H1 (cell line): ENCODE measurements at regions not wholly inside any gene's neighbourhood (a gene's known extent, or its start where the extent isn't known, plus 50 kb on each side); places are given as distances from the start of the nearest gene placed in this dataset.

Source experiments
- CTCF ChIA-PET: fragments of 300-600 bp; sonication (Branson Sonifier 250); formaldehyde crosslinking; loops from one replicate; lab custom pipeline; 2021; ENCODE audit not compliant: partially characterized antibody; lab: Charles Lee
- POLR2A ChIA-PET: fragments of 300-600 bp; sonication (Branson Sonifier 250); formaldehyde crosslinking; loops from one replicate; lab custom pipeline; 2021; ENCODE audit warnings: inconsistent platforms; ENCODE audit not compliant: partially characterized antibody; lab: Charles Lee
- DNase-seq, 2 experiments: peaks; one replicate each; pipeline versions ENCODE4 v3.0.0 to v3.0.0-alpha.2; 2010 to 2022; ENCODE audit warnings: low spot score in 2 of 2, low read depth in 1 of 2, mixed read lengths in 1 of 2
- FAIRE-seq: peaks from 2 replicates; lab custom pipeline; 2011; peaks lifted over from hg19 to GRCh38; lab: Jason Lieb, UNC
- H2AFZ ChIP-seq: 2 replicates; pipeline ENCODE4 v1.8.1; 2012; ENCODE audit warnings: low read length, inconsistent platforms
- H2AK5ac ChIP-seq: 2 replicates; pipeline ENCODE4 v1.6.1; 2013; ENCODE audit warnings: low read depth, low read length
- H2BK120ac ChIP-seq: replicated peaks from 2 replicates; pipeline ENCODE3; 2013; ENCODE audit warnings: low read depth, low read length, inconsistent platforms
- H2BK12ac ChIP-seq: 2 replicates; pipeline ENCODE4 v1.6.1; 2013; ENCODE audit warnings: low read depth, low read length
- H2BK15ac ChIP-seq: 2 replicates; pipeline ENCODE4 v1.6.1; 2013; ENCODE audit warnings: low read length
- H2BK20ac ChIP-seq: 2 replicates; pipeline ENCODE4 v1.6.1; 2013; ENCODE audit warnings: low read length
- H2BK5ac ChIP-seq: 2 replicates; pipeline ENCODE4 v1.6.1; 2013; ENCODE audit warnings: low read depth, low read length
- H3K14ac ChIP-seq: 2 replicates; pipeline ENCODE4 v1.6.1; 2013; ENCODE audit warnings: inconsistent platforms; ENCODE audit not compliant: insufficient read length
- H3K18ac ChIP-seq: 2 replicates; pipeline ENCODE4 v1.6.1; 2013; ENCODE audit warnings: low read length; ENCODE audit errors: extremely low read depth
- H3K23ac ChIP-seq: 2 replicates; pipeline ENCODE4 v1.6.1; 2013; ENCODE audit warnings: inconsistent platforms; ENCODE audit not compliant: insufficient read length
- H3K23me2 ChIP-seq: 2 replicates; pipeline ENCODE4 v1.6.1; 2013; ENCODE audit warnings: low read depth, low read length
- H3K27ac ChIP-seq: 2 replicates; pipeline ENCODE4 v1.6.1; 2011; ENCODE audit warnings: low read depth, low read length, inconsistent platforms
- H3K27me3 ChIP-seq, 4 experiments: replicated peaks in 1 of 4; 1 replicate in 1 of 4; 2 replicates in 3 of 4; pipeline versions ENCODE4 v1.6.1 to v1.8.1; 2011 to 2013; ENCODE audit warnings: low read length in 3 of 4, mild to moderate bottlenecking in 3 of 4, inconsistent platforms in 2 of 4, mixed read lengths in 2 of 4, moderate library complexity in 1 of 4; ENCODE audit not compliant: control insufficient read depth in 3 of 4, insufficient read depth in 3 of 4; ENCODE audit errors: extremely low read depth in 1 of 4
- H3K36me3 ChIP-seq, 4 experiments: 2 replicates each; pipeline versions ENCODE4 v1.6.1 to v1.8.1; 2011 to 2013; ENCODE audit warnings: mild to moderate bottlenecking in 4 of 4, low read length in 3 of 4, moderate library complexity in 2 of 4, control low read depth in 1 of 4, inconsistent platforms in 1 of 4; ENCODE audit not compliant: insufficient read depth in 4 of 4, control insufficient read depth in 2 of 4
- H3K4ac ChIP-seq: replicated peaks from 2 replicates; pipeline ENCODE3; 2013; ENCODE audit warnings: low read length, low read depth, mixed read lengths, inconsistent platforms; ENCODE audit not compliant: insufficient read length
- H3K4me1 ChIP-seq, 4 experiments: replicated peaks in 1 of 4; 1 replicate in 1 of 4; 2 replicates in 3 of 4; pipeline versions ENCODE4 v1.6.1 to v1.8.1; 2011 to 2013; ENCODE audit warnings: low read length in 3 of 4, inconsistent platforms in 2 of 4, mixed read lengths in 1 of 4; ENCODE audit not compliant: insufficient read depth in 4 of 4, control insufficient read depth in 3 of 4
- H3K4me2 ChIP-seq, 2 experiments: 2 replicates each; pipeline versions ENCODE4 v1.6.1 to v1.8.1; 2011 to 2013; ENCODE audit warnings: low read depth in 2 of 2, low read length in 2 of 2, control low read depth in 1 of 2, inconsistent platforms in 1 of 2, mild to moderate bottlenecking in 1 of 2; ENCODE audit not compliant: insufficient read depth in 1 of 2
- H3K4me3 ChIP-seq, 4 experiments: fragments of 200-600, 300-600 bp in 1 of 4; sonication (generic), shearing (Covaris generic), sonication (Bioruptor Twin) in 1 of 4; 2 replicates each; pipeline versions ENCODE4 v1.5.1 to v1.8.1; 2011 to 2016; ENCODE audit warnings: low read length in 4 of 4, low read depth in 3 of 4, control low read depth in 2 of 4, inconsistent platforms in 2 of 4, mild to moderate bottlenecking in 2 of 4, mixed read lengths in 1 of 4, moderate library complexity in 1 of 4; ENCODE audit not compliant: insufficient read depth in 2 of 4; ENCODE audit errors: extremely low read depth in 1 of 4
- H3K56ac ChIP-seq: replicated peaks from 2 replicates; pipeline ENCODE3; 2013; ENCODE audit warnings: low read depth, mild to moderate bottlenecking, mixed read lengths, low read length, inconsistent platforms; ENCODE audit not compliant: insufficient read length
- H3K79me1 ChIP-seq: 2 replicates; pipeline ENCODE4 v1.6.1; 2013; ENCODE audit warnings: low read depth, low read length, control low read depth
- H3K79me2 ChIP-seq, 2 experiments: 2 replicates each; pipeline versions ENCODE4 v1.6.1 to v1.8.1; 2012 to 2013; ENCODE audit warnings: low read length in 2 of 2, mild to moderate bottlenecking in 2 of 2, inconsistent platforms in 1 of 2; ENCODE audit not compliant: insufficient read depth in 2 of 2, control insufficient read depth in 1 of 2
- H3K9ac ChIP-seq, 4 experiments: replicated peaks in 1 of 4; 1 replicate in 1 of 4; 2 replicates in 3 of 4; pipeline versions ENCODE4 v1.6.1 to v1.8.1; 2011 to 2013; ENCODE audit warnings: low read depth in 3 of 4, low read length in 3 of 4, control low read depth in 2 of 4, mild to moderate bottlenecking in 2 of 4, moderate library complexity in 2 of 4, inconsistent platforms in 1 of 4; ENCODE audit errors: extremely low read depth in 1 of 4
- H3K9me3 ChIP-seq, 2 experiments: 2 replicates each; pipeline versions ENCODE4 v1.6.1 to v1.8.1; 2012 to 2013; ENCODE audit warnings: mild to moderate bottlenecking in 2 of 2, moderate library complexity in 2 of 2, control low read depth in 1 of 2, inconsistent platforms in 1 of 2, low read depth in 1 of 2, low read length in 1 of 2, mixed read lengths in 1 of 2; ENCODE audit not compliant: insufficient read depth in 2 of 2
- H4K20me1 ChIP-seq, 2 experiments: replicated peaks in 1 of 2; 2 replicates each; pipeline versions ENCODE3 to v1.8.1; 2011 to 2013; ENCODE audit warnings: inconsistent platforms in 2 of 2, low read length in 2 of 2, mild to moderate bottlenecking in 1 of 2; ENCODE audit not compliant: insufficient read depth in 2 of 2, control insufficient read depth in 1 of 2
- H4K5ac ChIP-seq: 2 replicates; pipeline ENCODE4 v1.6.1; 2013; ENCODE audit warnings: low read length, low read depth, mixed read lengths, inconsistent platforms; ENCODE audit not compliant: insufficient read length
- H4K8ac ChIP-seq: 2 replicates; pipeline ENCODE4 v1.8.0; 2013; ENCODE audit warnings: mild to moderate bottlenecking, moderate library complexity, low read length, inconsistent platforms; ENCODE audit not compliant: insufficient read depth; ENCODE audit errors: extremely low read depth
- H4K91ac ChIP-seq: replicated peaks from 2 replicates; pipeline ENCODE3; 2013; ENCODE audit warnings: low read length, mixed read lengths, inconsistent platforms; ENCODE audit not compliant: insufficient read length
- BACH1 ChIP-seq: IDR thresholded peaks from 2 replicates; pipeline ENCODE4 v1.6.1; 2012; ENCODE audit warnings: low read length, improper control_type of control experiment
- CEBPB ChIP-seq: IDR thresholded peaks from 2 replicates; pipeline ENCODE4 v1.6.1; 2012; ENCODE audit warnings: low read depth, low read length
- CHD1 ChIP-seq: IDR thresholded peaks from 2 replicates; pipeline ENCODE4 v1.6.1; 2012; ENCODE audit warnings: low read depth, low read length, improper control_type of control experiment
- JUND ChIP-seq: IDR thresholded peaks from 2 replicates; pipeline ENCODE4 v1.6.1; 2011; ENCODE audit warnings: mild to moderate bottlenecking, improper control_type of control experiment, low read length
- KDM5A ChIP-seq: fragments of 200-600 bp; IDR thresholded peaks from 2 replicates; pipeline ENCODE4 v1.7.1; 2012; ENCODE audit warnings: mild to moderate bottlenecking, low read length, inconsistent platforms, mixed read lengths
- MAFK ChIP-seq: IDR thresholded peaks from 2 replicates; pipeline ENCODE4 v1.6.1; 2012; ENCODE audit warnings: low read depth, mild to moderate bottlenecking, improper control_type of control experiment, low read length
- NANOG ChIP-seq: IDR thresholded peaks from 2 replicates; pipeline ENCODE4 v1.6.1; 2011; ENCODE audit warnings: low read length, low read depth, mild to moderate bottlenecking, inconsistent platforms; ENCODE audit not compliant: insufficient read depth, poor library complexity, severe bottlenecking
- RXRA ChIP-seq: IDR thresholded peaks from 2 replicates; pipeline ENCODE4 v1.6.1; 2011; ENCODE audit warnings: low read depth, mild to moderate bottlenecking, low read length, moderate library complexity; ENCODE audit not compliant: insufficient read depth
- SIX5 ChIP-seq: IDR thresholded peaks from 2 replicates; pipeline ENCODE4 v1.6.1; 2011; ENCODE audit warnings: mild to moderate bottlenecking, low read depth, low read length
- SP1 ChIP-seq: IDR thresholded peaks from 2 replicates; pipeline ENCODE4 v1.6.1; 2011; ENCODE audit warnings: low read depth, low read length
- TAF7 ChIP-seq: optimal IDR thresholded peaks from 2 replicates; pipeline ENCODE3; 2011; ENCODE audit warnings: low read depth, mild to moderate bottlenecking, inconsistent platforms, low read length, moderate library complexity, borderline replicate concordance
- WGBS, 2 experiments: shearing (Covaris generic) in 1 of 2; methylation state at CpG; one replicate each; pipeline versions ENCODE4 v1.1.6 to v1.1.7; 2013 to 2015; ENCODE audit warnings: low lambda C conversion rate in 2 of 2, mixed read lengths in 2 of 2, inconsistent platforms in 1 of 2, low coverage in 1 of 2, missing lambda C conversion rate in 1 of 2; ENCODE audit not compliant: insufficient replicate concordance in 2 of 2, insufficient coverage in 1 of 2, insufficient read length in 1 of 2; ENCODE audit errors: extremely low coverage in 1 of 2, missing lambda C conversion rate in 1 of 2; 5-methylcytosine and 5-hydroxymethylcytosine counted together
- TF ChIP-seq, protein P1 (sequence below), 3 experiments: IDR thresholded peaks; 1 replicate in 2 of 3; 2 replicates in 1 of 3; pipeline versions ENCODE4 v1.5.1 to v1.6.1; 2011; ENCODE audit warnings: low read length in 3 of 3, mild to moderate bottlenecking in 3 of 3, inconsistent platforms in 2 of 3, low read depth in 1 of 3, moderate library complexity in 1 of 3; ENCODE audit not compliant: insufficient read depth in 1 of 3; ENCODE audit errors: control extremely low read depth in 1 of 3

DNA sequence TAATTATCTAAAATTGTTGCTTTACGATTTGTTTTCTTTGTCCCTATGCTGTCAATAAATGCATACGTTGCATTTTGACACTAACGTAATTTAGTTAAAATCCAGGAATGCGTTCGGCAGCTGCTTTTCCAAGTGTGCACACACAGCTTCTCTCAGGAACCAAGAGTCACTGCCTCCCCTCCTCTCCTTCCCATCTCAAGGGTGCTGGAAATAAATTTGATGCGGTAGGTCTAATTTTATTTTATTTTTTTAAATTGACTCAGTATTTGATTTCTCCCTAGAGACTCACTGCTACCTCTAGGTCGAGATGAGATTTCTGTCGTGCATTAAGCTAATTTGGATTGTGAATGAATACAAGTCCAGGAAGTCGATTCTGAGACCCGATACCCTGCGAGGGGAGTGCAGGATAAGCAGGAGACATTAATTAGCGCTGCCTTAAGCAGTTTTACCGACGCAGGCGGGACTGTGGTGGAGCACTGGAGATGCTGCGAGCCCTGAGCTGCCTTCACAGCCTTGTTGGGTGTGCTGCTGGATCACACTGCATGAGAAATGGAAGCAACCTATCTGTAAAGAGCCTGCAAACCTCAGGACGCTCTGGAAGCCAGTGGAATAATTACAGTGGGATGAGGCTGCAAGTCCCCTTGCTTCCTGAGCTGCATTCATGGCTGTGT is 381.2 kb downstream of the C6orf118 start:
- Histone ChIP-seq H3K79me2 (no peaks in the 10 kb centered on the region), H2BK120ac (no peak overlapping the region), H3K9ac (no peak overlapping the region), H3K23ac (no peak overlapping the region), H3K36me3 (no peaks in the 10 kb centered on the region), H3K23me2 (peaks cover 10% of the 10 kb centered on the region), H3K27me3 (no peaks in the 10 kb centered on the region; a peak in 1 of 7 replicates), H3K4me2 (no peak overlapping the region), H3K18ac (no peak overlapping the region), H2BK12ac (no peak overlapping the region), H3K56ac (no peak overlapping the region), H4K8ac (no peak overlapping the region), H3K9me3 (peaks cover 0 to 7% of the 10 kb centered on the region in 2 experiments; a peak in 1 of 4 replicates), H4K5ac (no peak overlapping the region), H3K4me1 (no peaks in the 10 kb centered on the region), H2BK5ac (no peak overlapping the region), H2BK20ac (no peak overlapping the region), H3K27ac (no peak overlapping the region), H2AFZ (peak overlapping the region; percentile 73), H3K4ac (no peak overlapping the region), H4K91ac (no peak overlapping the region), H4K20me1 (peaks cover 0 to 7% of the 10 kb centered on the region in 2 experiments), H3K4me3 (no peak overlapping the region), H3K14ac (no peak overlapping the region), H3K79me1 (no peaks in the 10 kb centered on the region), H2BK15ac (no peak overlapping the region), H2AK5ac (no peak overlapping the region)
- ChIA-PET POLR2A (no interaction called here), CTCF (interaction anchor here (0.6 to 3.6 kb wide), 25 partner anchors 9 to 986 kb away, joined by 3 to 17 read pairs (median 4); no protein-coding TSS in a partner anchor)
- 94% methylated on average over 17 of the region's 17 CpGs; no CpG with 5 or more reads in 1 of the 2 experiments for WGBS, 2 experiments
- DNase-seq (no peak), FAIRE-seq (no peak)
- TF ChIP-seq CEBPB (no peak), CHD1 (no peak), MAFK (no peak), KDM5A (no peak), SP1 (no peak), SIX5 (no peak), RXRA (no peak), BACH1 (no peak), NANOG (no peak), JUND (no peak), TAF7 (no peak)
- TF ChIP-seq, protein P1, sequence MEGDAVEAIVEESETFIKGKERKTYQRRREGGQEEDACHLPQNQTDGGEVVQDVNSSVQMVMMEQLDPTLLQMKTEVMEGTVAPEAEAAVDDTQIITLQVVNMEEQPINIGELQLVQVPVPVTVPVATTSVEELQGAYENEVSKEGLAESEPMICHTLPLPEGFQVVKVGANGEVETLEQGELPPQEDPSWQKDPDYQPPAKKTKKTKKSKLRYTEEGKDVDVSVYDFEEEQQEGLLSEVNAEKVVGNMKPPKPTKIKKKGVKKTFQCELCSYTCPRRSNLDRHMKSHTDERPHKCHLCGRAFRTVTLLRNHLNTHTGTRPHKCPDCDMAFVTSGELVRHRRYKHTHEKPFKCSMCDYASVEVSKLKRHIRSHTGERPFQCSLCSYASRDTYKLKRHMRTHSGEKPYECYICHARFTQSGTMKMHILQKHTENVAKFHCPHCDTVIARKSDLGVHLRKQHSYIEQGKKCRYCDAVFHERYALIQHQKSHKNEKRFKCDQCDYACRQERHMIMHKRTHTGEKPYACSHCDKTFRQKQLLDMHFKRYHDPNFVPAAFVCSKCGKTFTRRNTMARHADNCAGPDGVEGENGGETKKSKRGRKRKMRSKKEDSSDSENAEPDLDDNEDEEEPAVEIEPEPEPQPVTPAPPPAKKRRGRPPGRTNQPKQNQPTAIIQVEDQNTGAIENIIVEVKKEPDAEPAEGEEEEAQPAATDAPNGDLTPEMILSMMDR (IDR thresholded peaks at IDR 0.05; ENCODE audit: control extremely low read depth in 1 of 3, insufficient read depth in 1 of 3, low read depth in 1 of 3, low read length in 3 of 3), result no peak
